Stimulated activated CD8-positive, alpha-beta memory T cell treated with anti-CD3 and anti-CD28 coated beads, Interleukin-4, amount 100 ng/mL, for 24 hours (primary cell): ENCODE measurements at regions not wholly inside any gene's neighbourhood (a gene's known extent, or its start where the extent isn't known, plus 50 kb on each side); places are given as distances from the start of the nearest gene placed in this dataset.
A peak's percentile ranks its signal among the peaks of the same experiment; 100 is the strongest.
"Not testable (repeated sequence)": the region's sequence is repeated elsewhere in the genome, so short reads cannot be mapped to it uniquely, and the experiment has no call there.

Source experiments
- DNase-seq: peaks from one replicate; pipeline ENCODE4 v3.0.0-alpha.2; 2020; ENCODE audit warnings: low read depth

GRCh38 chr12:68508576-68508975 lies 102.1 kb upstream of the RAP1B start:
- no peak for DNase-seq

DNA sequence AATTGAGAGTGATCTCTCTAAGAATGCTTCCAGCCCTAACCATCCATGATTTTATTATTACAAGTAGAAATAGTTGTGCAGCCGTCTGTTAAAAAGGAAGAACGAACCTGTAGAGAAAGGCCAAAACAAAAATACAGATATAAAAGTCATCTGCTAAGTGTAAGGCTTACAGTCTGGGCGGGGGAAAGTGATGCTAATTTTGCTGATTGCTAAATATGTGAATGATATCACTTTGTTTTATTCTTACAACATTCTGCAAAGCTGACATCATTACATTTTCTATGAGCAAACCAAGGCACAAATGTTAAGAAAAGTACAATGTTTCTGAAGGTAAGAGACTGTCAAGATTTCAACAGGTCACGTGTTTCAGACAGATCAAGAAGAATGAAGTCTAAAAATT lies 101.5 kb upstream of the RAP1B start:
- DNase-seq, result no peak

DNA sequence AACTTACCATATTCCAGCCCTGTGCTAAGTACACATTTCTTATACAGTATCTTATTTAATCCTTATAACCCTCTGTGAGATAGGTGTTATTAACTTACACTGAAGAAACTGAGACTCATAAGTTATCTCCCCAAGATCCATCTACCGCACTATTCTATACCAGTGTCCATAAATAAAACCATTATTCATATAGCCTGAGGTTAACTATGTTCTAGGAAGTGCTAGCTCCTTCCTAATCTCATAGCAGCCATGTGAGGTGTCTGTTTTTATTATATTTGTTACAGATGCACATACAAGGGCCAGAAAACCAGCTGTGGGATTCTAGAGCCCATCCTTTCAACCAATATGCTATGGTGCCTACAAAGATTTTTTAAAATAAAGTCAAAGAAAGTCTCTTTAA lies 100.3 kb upstream of the RAP1B start:
- DNase-seq, result no peak

- no peak for DNase-seq
Observed at GRCh38 chr12:68514807-68515411, 95.8 kb upstream of the RAP1B start.

- no peak for DNase-seq
Observed at GRCh38 chr12:68515793-68516192, 94.9 kb upstream of the RAP1B start.

GRCh38 chr12:68521321-68521839 lies 89.3 kb upstream of the RAP1B start:
- no peak for DNase-seq

DNA sequence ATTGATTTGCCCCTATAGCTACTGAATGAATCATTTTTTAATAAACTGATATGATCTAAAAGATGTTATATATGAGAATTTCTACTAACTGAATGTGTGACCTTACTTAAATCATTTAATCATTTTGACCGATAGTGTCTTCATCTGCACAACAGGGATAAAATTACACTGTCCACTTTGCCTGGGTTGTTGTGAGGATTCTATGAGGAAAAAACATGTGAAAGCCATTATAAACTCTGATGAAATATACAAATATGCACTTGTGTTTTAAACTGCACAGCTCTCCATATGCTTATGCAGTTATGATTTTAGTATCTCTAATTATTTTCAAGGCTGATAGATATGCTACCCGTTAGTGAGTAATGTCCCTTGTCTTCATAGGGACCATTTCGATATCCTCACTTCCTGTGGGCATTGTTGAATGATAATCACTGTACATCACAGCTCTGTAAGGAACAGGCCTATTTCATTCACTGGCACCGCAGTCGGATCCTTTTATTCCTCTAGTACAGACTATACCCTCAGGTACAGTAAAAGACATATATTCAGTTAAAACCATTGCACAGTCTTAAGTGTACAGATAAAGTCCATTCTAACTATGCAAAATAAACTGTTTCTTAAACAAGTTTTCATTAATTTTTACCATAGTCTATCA lies 88.7 kb upstream of the RAP1B start:
- DNase-seq, result no peak

DNA sequence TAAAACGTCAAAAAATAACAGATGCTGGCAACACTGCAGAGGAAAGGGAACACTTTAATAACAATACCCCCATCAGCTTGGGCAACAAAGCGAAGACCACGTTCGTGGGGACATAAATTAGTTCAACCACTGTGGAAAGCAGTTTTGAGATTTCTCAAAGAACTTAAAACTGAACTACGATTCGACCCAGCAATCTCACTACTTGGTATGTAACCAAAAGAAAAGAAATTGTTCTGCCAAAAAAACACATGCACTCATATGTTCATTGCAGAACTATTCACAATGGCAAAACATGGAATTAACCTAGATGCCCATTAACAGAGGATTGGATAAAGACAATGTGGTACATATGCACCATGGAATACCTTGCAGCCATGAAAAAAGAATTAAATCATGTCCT lies 81.2 kb upstream of the RAP1B start:
- no peak for DNase-seq

DNA sequence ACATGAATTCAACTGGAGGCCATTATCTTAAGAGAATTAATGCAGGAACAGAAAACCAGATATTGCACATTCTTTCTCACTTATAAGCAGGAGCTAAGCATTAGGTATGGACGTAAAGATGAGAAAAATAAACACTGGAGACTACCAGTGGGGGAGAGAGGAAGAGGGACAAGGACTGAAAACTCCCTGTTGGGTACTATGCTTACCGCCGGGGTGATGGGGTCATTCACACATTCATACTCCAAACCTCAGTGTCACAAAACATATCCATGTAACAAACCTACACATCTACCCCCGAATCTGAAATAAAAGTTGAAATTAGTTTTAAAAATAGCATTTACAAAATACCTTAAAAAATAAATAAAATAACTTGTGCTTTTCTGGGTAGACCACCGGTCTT lies 80.8 kb upstream of the RAP1B start:
- no peak for DNase-seq

GRCh38 chr12:68530299-68530698 lies 80.4 kb upstream of the RAP1B start:
- no peak for DNase-seq

DNA sequence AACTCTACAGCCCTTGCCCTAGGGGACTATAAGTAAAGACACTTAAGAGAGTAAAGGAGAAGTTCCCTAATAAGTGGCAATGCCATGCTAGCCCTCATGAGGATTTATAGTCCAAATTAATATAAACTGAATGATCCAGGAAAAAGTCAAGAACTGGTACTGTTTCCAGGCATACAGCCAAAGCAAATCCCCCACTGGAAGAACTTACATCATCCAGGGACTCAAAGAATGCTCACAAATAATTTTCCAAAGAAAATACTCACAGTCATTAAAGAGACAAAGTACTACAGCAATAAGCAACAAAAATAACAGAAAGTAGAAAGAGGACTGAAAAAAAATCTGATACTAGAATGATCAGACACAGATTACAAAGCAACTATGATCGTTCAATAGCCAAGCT lies 79.7 kb upstream of the RAP1B start:
- DNase-seq, result no peak

DNA sequence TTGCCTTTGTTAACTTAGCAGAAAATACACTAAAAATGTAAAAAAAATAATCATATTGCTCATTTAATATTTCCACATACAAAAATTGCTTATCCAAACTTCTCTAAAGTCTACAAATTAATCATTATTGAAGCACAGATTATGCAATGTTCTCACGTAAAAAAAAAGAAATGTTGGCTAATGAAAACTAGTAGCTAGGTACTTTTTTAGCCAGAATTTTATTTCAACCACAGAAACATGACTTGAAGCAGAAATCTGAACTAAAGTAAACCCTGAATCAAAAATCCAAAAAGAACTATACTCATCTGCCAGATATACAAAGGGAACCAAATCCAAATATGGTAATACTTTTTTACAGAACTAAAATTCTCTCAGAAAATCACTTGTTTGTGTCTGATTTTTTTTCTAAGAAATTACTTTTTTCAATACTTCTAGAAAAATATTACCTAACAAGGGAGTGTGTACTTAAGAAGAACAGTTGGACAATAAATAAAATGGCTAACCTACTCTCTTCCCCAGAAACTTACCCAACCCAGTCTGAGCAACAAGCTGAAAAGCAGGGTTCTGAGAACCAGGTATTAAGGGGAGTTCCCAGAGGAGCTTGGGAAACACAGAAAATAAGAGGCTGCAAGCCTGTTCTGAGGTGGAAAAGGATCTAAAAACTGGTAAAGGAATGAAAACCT lies 78.4 kb upstream of the RAP1B start:
- DNase-seq, result no peak

DNA sequence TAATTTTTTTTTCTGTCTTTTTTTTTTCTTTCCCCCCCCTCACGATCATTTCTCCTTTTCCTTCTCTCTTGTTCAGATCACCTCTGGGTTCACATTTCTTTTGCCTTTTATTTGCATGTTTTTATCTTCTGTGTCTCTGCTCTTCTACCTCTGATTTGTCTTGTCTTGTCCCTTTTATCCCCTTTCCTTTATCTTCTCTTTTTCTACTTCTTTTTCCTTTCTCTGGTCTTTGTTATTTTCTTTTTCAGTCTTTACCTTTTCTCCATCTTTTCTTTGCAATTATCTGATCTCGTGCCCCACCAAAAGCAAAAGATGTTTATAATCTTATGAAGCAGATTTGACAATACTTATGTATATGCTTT lies 77.8 kb upstream of the RAP1B start:
- no peak for DNase-seq

DNA sequence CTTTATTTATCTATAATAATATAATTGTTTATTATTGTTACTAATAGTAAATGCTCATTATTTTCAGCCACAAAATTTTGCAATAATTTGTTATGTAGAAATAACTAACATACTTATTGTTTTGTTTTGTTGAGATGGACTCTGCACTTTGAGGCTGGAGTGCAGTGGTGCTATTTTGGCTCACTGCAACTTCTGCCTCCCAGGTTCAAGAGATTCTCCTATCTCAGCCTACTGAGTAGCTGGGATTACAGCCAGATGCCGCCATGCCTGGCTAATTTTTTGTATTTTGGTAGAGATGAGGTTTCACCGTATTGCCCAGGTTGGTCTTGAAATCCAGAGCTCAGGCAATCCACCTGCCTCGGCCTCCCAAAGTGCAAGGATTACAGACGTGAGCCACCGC lies 76.6 kb upstream of the RAP1B start:
- no peak for DNase-seq

GRCh38 chr12:68536885-68537485 lies 73.7 kb upstream of the RAP1B start:
- no peak for DNase-seq

DNA sequence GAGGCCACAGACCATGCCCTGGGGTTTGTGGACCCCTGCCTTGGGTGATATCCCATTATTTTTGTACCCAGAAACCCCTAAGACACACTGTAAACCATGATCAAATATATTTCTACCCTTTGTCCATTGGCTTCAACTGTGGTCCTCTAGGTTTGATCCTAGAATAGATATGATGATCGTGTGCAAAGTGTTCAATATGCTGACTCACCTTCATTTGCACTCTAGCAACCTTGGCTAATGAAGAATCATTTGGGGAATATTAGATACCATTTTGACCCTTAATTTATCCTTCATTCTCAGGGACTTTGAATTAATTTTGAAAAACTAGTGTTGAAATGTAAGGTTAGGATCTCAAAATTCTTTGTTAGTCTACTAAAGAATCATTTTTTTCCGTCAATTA lies 73.1 kb upstream of the RAP1B start:
- DNase-seq, result no peak

- peak; percentile 30 for DNase-seq
Observed at GRCh38 chr12:68538726-68539614, 71.7 kb upstream of the RAP1B start.

DNA sequence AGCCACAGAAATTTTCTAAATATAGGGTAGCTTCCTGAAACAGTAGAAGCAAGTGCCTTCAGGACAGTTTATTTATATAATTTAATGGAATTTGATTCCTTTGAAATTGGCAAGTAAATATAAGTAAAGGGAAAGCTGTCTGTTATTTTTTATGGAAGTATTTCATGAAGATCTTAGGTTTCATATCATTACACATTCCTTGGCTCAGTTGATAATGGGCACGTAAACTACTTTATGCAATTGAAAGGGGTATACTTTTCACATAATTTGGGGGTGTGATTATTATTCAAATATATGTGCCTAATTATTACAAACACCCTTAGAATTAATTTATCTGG lies 71.1 kb upstream of the RAP1B start:
- no peak for DNase-seq

DNA sequence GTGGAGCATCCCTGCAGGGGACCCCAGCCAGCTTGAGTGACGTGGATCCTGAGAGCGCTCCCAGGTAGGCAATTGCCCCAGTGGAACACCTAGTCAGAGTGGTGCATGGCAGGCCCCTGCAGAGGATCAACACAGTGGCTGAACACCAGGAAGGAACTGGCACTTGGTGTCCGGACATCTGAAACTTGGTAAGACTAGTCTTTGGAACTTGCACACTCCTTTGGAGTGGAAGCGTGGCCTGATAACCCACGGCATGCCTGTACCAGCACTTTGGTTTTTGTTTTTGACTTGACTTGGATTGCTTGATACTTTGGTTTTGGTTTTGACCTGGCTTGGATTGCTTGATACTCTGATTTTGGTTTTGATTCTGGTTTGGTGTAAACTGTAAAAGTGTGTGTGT lies 69.9 kb upstream of the RAP1B start:
- DNase-seq, result not testable (repeated sequence)

- DNase-seq, result not testable (repeated sequence)
Observed at GRCh38 chr12:68547318-68547717, 63.4 kb upstream of the RAP1B start.

- DNase-seq, result not testable (repeated sequence)
Observed at GRCh38 chr12:68552605-68553195, 58.0 kb upstream of the RAP1B start.
